ENCODE measurements at regions not wholly inside any gene's neighbourhood (a gene's known extent, or its start where the extent isn't known, plus 50 kb on each side); places are given as distances from the start of the nearest gene placed in this dataset.

DNA sequence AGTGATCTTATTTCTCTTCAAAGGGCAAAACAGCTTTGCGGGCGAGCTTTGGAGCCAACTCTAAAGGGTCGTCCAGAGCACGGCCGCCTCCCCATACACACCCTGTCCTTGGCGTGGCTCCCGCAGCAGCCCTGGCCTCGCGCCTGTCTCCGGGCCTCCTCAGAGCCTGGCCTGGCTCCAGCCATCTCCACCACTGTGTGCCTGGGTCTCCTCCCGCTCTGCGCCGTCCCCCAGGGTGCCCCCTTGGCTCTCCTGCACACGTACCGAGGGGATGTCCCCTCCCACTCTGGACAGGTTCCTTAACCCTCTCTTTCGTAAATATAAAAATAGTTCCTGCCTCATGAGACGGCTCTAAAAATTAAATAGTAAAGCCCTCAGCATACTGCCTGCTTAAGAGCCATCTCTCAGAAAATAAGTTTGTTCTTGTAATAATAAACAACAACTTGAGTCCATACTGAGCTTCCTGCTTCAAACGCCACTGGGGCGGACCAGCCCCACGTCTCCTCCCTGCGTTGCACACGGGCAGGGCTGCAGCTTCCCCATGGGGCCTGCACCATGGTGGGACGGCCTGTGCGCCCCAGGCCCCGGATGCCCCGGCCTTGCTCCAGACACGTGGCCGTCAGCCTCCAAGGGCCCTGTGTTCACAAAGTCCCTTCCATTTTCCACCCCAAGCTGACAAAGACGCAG, 226.2 kb downstream of the TTLL2 start:
- TF ChIP-seq EZH2 (IDR thresholded peaks at IDR 0.05; ENCODE audit: insufficient read depth, poor library complexity, severe bottlenecking) (no peak), EZH2phosphoT487 (IDR thresholded peaks at IDR 0.05; ENCODE audit: insufficient read depth, low read depth) (no peak)
- in situ Hi-C loops (cut with MboI) = no loop called here
- WGBS, 2 experiments (ENCODE audit: low coverage in 1 of 2, low lambda C conversion rate in 2 of 2, missing lambda C conversion rate in 2 of 2) = 18 to 19% methylated on average over 29 of the region's 29 CpGs
- Histone ChIP-seq H3K9ac (no peak overlapping the region), H3K79me2 (ENCODE audit: insufficient read depth) (no peaks in the 10 kb centered on the region), H4K20me1 (ENCODE audit: insufficient read depth) (no peaks in the 10 kb centered on the region), H3K27ac (no peak overlapping the region), H3K36me3 (ENCODE audit: low read depth) (no peaks in the 10 kb centered on the region), H3K4me2 (ENCODE audit: unreplicated experiment) (no peak overlapping the region), H3K9me2 (ENCODE audit: insufficient read depth) (no peaks in the 10 kb centered on the region), H3K4me3 (no peak overlapping the region), H3K9me3 (ENCODE audit: low read depth) (no peaks in the 10 kb centered on the region), H3K4me1 (ENCODE audit: insufficient read depth) (no peaks in the 10 kb centered on the region), H3F3A (ENCODE audit: insufficient read depth) (no peaks in the 10 kb centered on the region), H2AFZ (no peak overlapping the region), H3K27me3 (replicated peaks; ENCODE audit: insufficient read depth) (no peaks in the 10 kb centered on the region)
- DNase-seq = no peak

DNA sequence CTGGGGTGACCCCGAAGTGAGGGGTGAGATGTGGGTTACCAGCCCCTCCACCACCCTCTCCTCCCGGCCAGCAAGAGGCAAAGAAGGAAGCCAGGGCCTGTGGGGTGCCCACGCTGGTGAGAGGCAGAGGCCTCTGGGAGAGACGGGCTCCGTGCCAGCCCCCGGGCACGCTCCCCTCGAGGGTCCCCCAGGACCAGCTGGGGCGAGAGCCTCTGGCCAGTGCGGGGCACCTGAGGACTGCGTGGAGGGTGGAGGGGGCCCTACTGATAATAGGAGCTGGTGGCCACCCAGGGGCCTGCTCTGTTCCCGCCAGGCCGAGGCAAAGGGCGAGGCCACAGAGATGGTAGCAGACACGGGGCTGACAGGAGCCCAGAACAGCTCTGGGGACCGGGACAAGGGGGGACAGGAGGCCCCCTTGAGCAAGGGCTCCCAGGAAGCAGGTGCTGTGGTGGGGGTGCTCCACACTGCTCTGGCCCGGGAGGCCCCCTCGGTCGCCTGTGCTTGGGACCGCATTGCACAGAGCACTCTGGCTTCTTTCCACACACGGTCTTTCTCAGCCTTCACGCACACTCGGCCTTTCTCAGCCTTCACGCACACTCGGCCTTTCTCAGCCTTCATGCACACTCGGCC, 226.9 kb downstream of the TTLL2 start:
- Histone ChIP-seq H3K79me2 (ENCODE audit: insufficient read depth) (no peaks in the 10 kb centered on the region), H3F3A (ENCODE audit: insufficient read depth) (no peaks in the 10 kb centered on the region), H3K9me3 (ENCODE audit: low read depth) (no peaks in the 10 kb centered on the region), H3K9ac (no peak overlapping the region), H3K36me3 (ENCODE audit: low read depth) (no peaks in the 10 kb centered on the region), H4K20me1 (ENCODE audit: insufficient read depth) (no peaks in the 10 kb centered on the region), H2AFZ (no peak overlapping the region), H3K4me3 (no peak overlapping the region), H3K4me1 (ENCODE audit: insufficient read depth) (no peaks in the 10 kb centered on the region), H3K9me2 (ENCODE audit: insufficient read depth) (no peaks in the 10 kb centered on the region), H3K27me3 (replicated peaks; ENCODE audit: insufficient read depth) (no peaks in the 10 kb centered on the region), H3K27ac (no peak overlapping the region), H3K4me2 (ENCODE audit: unreplicated experiment) (no peak overlapping the region)
- no peak for TF ChIP-seq EZH2 (IDR thresholded peaks at IDR 0.05; ENCODE audit: insufficient read depth, poor library complexity, severe bottlenecking)
- no peak for TF ChIP-seq EZH2phosphoT487 (IDR thresholded peaks at IDR 0.05; ENCODE audit: insufficient read depth, low read depth)
- DNase-seq = no peak
- in situ Hi-C loops (cut with MboI) = no loop called here
- 68 to 73% methylated on average over 18 to 25 of the region's 26 CpGs for whole genome bisulfite sequencing, 2 experiments (ENCODE audit: low coverage in 1 of 2, low lambda C conversion rate in 2 of 2, missing lambda C conversion rate in 2 of 2)

GRCh38 chr6:167552258-167552630, 227.4 kb downstream of the TTLL2 start:
- H3K27me3 ChIP-seq (replicated peaks; ENCODE audit: insufficient read depth) = no peaks in the 10 kb centered on the region
- TF ChIP-seq EZH2 (IDR thresholded peaks at IDR 0.05; ENCODE audit: insufficient read depth, poor library complexity, severe bottlenecking) = no peak
- no peak for TF ChIP-seq EZH2phosphoT487 (IDR thresholded peaks at IDR 0.05; ENCODE audit: insufficient read depth, low read depth)
- H2AFZ ChIP-seq = no peak overlapping the region
- no peaks in the 10 kb centered on the region for H3K9me3 ChIP-seq (ENCODE audit: low read depth)
- H3K27ac ChIP-seq = no peak overlapping the region
- in situ Hi-C loops (cut with MboI) = no loop called here
- no peaks in the 10 kb centered on the region for H3K4me1 ChIP-seq (ENCODE audit: insufficient read depth)
- DNase-seq = no peak
- H3K36me3 ChIP-seq (ENCODE audit: low read depth) = no peaks in the 10 kb centered on the region
- no peak overlapping the region for H3K4me3 ChIP-seq
- no peak overlapping the region for H3K4me2 ChIP-seq (ENCODE audit: unreplicated experiment)
- WGBS, 2 experiments (ENCODE audit: low coverage in 1 of 2, low lambda C conversion rate in 2 of 2, missing lambda C conversion rate in 2 of 2) = 62 to 64% methylated on average over 15 of the region's 15 CpGs
- H3K9ac ChIP-seq = no peak overlapping the region
- H3F3A ChIP-seq (ENCODE audit: insufficient read depth) = no peaks in the 10 kb centered on the region
- H3K9me2 ChIP-seq (ENCODE audit: insufficient read depth) = no peaks in the 10 kb centered on the region
- H3K79me2 ChIP-seq (ENCODE audit: insufficient read depth) = no peaks in the 10 kb centered on the region
- no peaks in the 10 kb centered on the region for H4K20me1 ChIP-seq (ENCODE audit: insufficient read depth)

DNA sequence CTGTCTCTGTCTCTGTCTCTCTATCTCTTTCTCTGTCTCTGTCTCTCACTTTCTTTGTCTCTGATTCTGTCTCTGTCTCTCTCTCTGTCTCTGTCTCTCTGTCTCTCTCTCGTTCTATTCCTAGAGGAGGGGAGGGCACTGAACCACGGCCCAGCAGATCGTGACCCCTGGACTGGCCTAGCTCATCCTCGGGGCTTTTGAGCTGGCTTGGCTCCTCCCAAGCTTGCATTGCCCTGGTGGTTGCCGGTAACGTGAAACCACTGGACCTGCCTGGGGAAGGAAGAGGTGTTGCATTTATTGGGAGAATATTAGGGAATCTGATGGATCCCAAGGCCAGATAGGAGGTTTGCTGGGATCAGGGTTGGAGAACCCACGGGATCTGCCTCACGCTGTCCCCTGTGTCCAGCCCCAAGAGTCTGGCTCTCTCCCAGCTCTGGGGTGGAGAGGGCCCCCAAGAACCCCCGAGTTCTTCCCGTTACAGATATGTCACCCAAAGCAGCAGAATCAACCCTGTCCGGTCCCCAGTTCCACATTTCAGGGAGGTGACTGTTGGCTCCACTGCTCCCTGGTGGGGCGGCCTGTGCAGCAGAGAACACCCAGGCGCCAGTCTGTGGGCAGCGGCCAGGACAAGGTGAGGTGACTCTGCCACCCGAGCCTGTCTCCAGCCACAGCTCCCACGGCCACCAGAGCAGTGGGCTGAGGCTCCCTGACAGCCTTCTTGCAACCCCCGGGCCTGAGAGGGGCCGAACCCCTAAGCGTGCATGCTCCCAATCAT, 228.3 kb downstream of the TTLL2 start:
- no peak overlapping the region for H3K27ac ChIP-seq
- DNase-seq = no peak
- no peak overlapping the region for H3K9ac ChIP-seq
- no peak overlapping the region for H3K4me2 ChIP-seq (ENCODE audit: unreplicated experiment)
- H4K20me1 ChIP-seq (ENCODE audit: insufficient read depth) = no peaks in the 10 kb centered on the region
- 55 to 58% methylated on average over 19 of the region's 19 CpGs for WGBS, 2 experiments (ENCODE audit: low coverage in 1 of 2, low lambda C conversion rate in 2 of 2, missing lambda C conversion rate in 2 of 2)
- H3K9me3 ChIP-seq (ENCODE audit: low read depth) = no peaks in the 10 kb centered on the region
- H3K79me2 ChIP-seq (ENCODE audit: insufficient read depth) = no peaks in the 10 kb centered on the region
- no peak overlapping the region for H3K4me3 ChIP-seq
- H2AFZ ChIP-seq = no peak overlapping the region
- H3K9me2 ChIP-seq (ENCODE audit: insufficient read depth) = no peaks in the 10 kb centered on the region
- in situ Hi-C loops (cut with MboI) = no loop called here
- no peaks in the 10 kb centered on the region for H3K36me3 ChIP-seq (ENCODE audit: low read depth)
- no peaks in the 10 kb centered on the region for H3F3A ChIP-seq (ENCODE audit: insufficient read depth)
- H3K4me1 ChIP-seq (ENCODE audit: insufficient read depth) = no peaks in the 10 kb centered on the region
- no peaks in the 10 kb centered on the region for H3K27me3 ChIP-seq (replicated peaks; ENCODE audit: insufficient read depth)
- TF ChIP-seq EZH2 (IDR thresholded peaks at IDR 0.05; ENCODE audit: insufficient read depth, poor library complexity, severe bottlenecking) (no peak), EZH2phosphoT487 (IDR thresholded peaks at IDR 0.05; ENCODE audit: insufficient read depth, low read depth) (no peak)

Data from GM23248 (cell line).